HG02943 (cell line): ENCODE measurements at regions not wholly inside any gene's neighbourhood (a gene's known extent, or its start where the extent isn't known, plus 50 kb on each side); places are given as distances from the start of the nearest gene placed in this dataset.

ENCODE experiments used
- ATAC-seq: cut with Tn5 transposase; IDR thresholded peaks from one replicate; pipeline ENCODE4 v1.9.1; 2021; ENCODE audit warnings: mild to moderate bottlenecking, low read depth, moderate library complexity; ENCODE audit not compliant: unreplicated experiment

- no peak for ATAC-seq
These were observed 300.1 kb downstream of the TMEM167A start for GRCh38 chr5:82777106-82777505.

- ATAC-seq = no peak
These were observed 304.9 kb downstream of the TMEM167A start for GRCh38 chr5:82772281-82772680.

GRCh38 chr5:82766206-82766605, 311.0 kb downstream of the TMEM167A start:
- no peak for ATAC-seq

GRCh38 chr5:82765765-82766164, 311.4 kb downstream of the TMEM167A start:
- no peak for ATAC-seq

GRCh38 chr5:82760856-82761255, 316.3 kb downstream of the TMEM167A start:
- ATAC-seq = no peak

- no peak for ATAC-seq
These were observed 318.3 kb downstream of the TMEM167A start for GRCh38 chr5:82758881-82759280.

- peak; percentile 90 for ATAC-seq
These were observed 322.4 kb downstream of the TMEM167A start for GRCh38 chr5:82754759-82755158.

- no peak for ATAC-seq
These were observed 323.0 kb downstream of the TMEM167A start for GRCh38 chr5:82754036-82754746.

- no peak for ATAC-seq
These were observed 323.8 kb downstream of the TMEM167A start for GRCh38 chr5:82753374-82753773.

- no peak for ATAC-seq
These were observed 327.8 kb downstream of the TMEM167A start for GRCh38 chr5:82749461-82749820.

GRCh38 chr5:82748688-82749460, 328.3 kb downstream of the TMEM167A start:
- ATAC-seq = no peak

GRCh38 chr5:82747986-82748385, 329.2 kb downstream of the TMEM167A start:
- no peak for ATAC-seq

GRCh38 chr5:82745016-82745415, 332.2 kb downstream of the TMEM167A start:
- ATAC-seq = no peak

- ATAC-seq = no peak
These were observed 338.4 kb downstream of the TMEM167A start for GRCh38 chr5:82738681-82739269.

- no peak for ATAC-seq
These were observed 341.9 kb downstream of the TMEM167A start for GRCh38 chr5:82735160-82735789.

- ATAC-seq = no peak
These were observed 342.8 kb downstream of the TMEM167A start for GRCh38 chr5:82734347-82734746.

GRCh38 chr5:82730913-82731312, 346.3 kb downstream of the TMEM167A start:
- no peak for ATAC-seq

GRCh38 chr5:82728926-82729702, 348.1 kb downstream of the TMEM167A start:
- ATAC-seq = no peak

- ATAC-seq = no peak
These were observed 354.0 kb downstream of the TMEM167A start for GRCh38 chr5:82723168-82723567.

- no peak for ATAC-seq
These were observed 356.1 kb downstream of the TMEM167A start for GRCh38 chr5:82721087-82721410.
